ENCODE measurements at regions not wholly inside any gene's neighbourhood (a gene's known extent, or its start where the extent isn't known, plus 50 kb on each side); places are given as distances from the start of the nearest gene placed in this dataset.

GRCh38 chr14:94717808-94718207 is 52.1 kb downstream of the GSC start:
- no peak for DNase-seq (ENCODE audit: low read depth in 2 of 2)

- no peak for DNase-seq (ENCODE audit: low read depth in 2 of 2)
Measured at GRCh38 chr14:94716976-94717375, 52.9 kb downstream of the GSC start.

GRCh38 chr14:94713115-94713514 is 56.8 kb downstream of the GSC start:
- DNase-seq (ENCODE audit: low read depth in 2 of 2) = no peak

- no peak for DNase-seq (ENCODE audit: low read depth in 2 of 2)
Measured at GRCh38 chr14:94710731-94711130, 59.2 kb downstream of the GSC start.

- DNase-seq (ENCODE audit: low read depth in 2 of 2) = no peak
Measured at GRCh38 chr14:94707494-94707893, 62.4 kb downstream of the GSC start.

- DNase-seq (ENCODE audit: low read depth in 2 of 2) = no peak
Measured at GRCh38 chr14:94706133-94706532, 63.8 kb downstream of the GSC start.

- DNase-seq (ENCODE audit: low read depth in 2 of 2) = no peak
Measured at GRCh38 chr14:94702629-94703028, 67.3 kb downstream of the GSC start.

GRCh38 chr14:94701861-94702370 is 68.0 kb downstream of the GSC start:
- no peak for DNase-seq (ENCODE audit: low read depth in 2 of 2)

- DNase-seq (ENCODE audit: low read depth in 2 of 2) = no peak
Measured at GRCh38 chr14:94700336-94700735, 69.6 kb downstream of the GSC start.

- no peak for DNase-seq (ENCODE audit: low read depth in 2 of 2)
Measured at GRCh38 chr14:94699831-94700230, 70.1 kb downstream of the GSC start.

- no peak for DNase-seq (ENCODE audit: low read depth in 2 of 2)
Measured at GRCh38 chr14:94697773-94698556, 71.9 kb downstream of the GSC start.

- DNase-seq (ENCODE audit: low read depth in 2 of 2) = no peak
Measured at GRCh38 chr14:94696518-94696917, 73.4 kb downstream of the GSC start.

GRCh38 chr14:94695231-94695630 is 74.7 kb downstream of the GSC start:
- no peak for DNase-seq (ENCODE audit: low read depth in 2 of 2)

- peak; percentile 36 to 40 for DNase-seq (ENCODE audit: low read depth in 2 of 2)
Measured at GRCh38 chr14:94691660-94692034, 78.3 kb downstream of the GSC start.

- no peak for DNase-seq (ENCODE audit: low read depth in 2 of 2)
Measured at GRCh38 chr14:94690896-94691659, 78.8 kb downstream of the GSC start.

- no peak for DNase-seq (ENCODE audit: low read depth in 2 of 2)
Measured at GRCh38 chr14:94690486-94690885, 78.3 kb downstream of the SERPINA3 start.

GRCh38 chr14:94689985-94690400 is 77.8 kb downstream of the SERPINA3 start:
- DNase-seq (ENCODE audit: low read depth in 2 of 2) = no peak

GRCh38 chr14:94689218-94689984 is 77.2 kb downstream of the SERPINA3 start:
- DNase-seq (ENCODE audit: low read depth in 2 of 2) = peak in 1 of 2 experiments; percentile 20

- no peak for DNase-seq (ENCODE audit: low read depth in 2 of 2)
Measured at GRCh38 chr14:94686511-94687160, 74.4 kb downstream of the SERPINA3 start.

- no peak for DNase-seq (ENCODE audit: low read depth in 2 of 2)
Measured at GRCh38 chr14:94685681-94686485, 73.7 kb downstream of the SERPINA3 start.

- no peak for DNase-seq (ENCODE audit: low read depth in 2 of 2)
Measured at GRCh38 chr14:94685166-94685581, 73.0 kb downstream of the SERPINA3 start.

Data from fibroblast of skin of left quadriceps (primary cell).